K562 (cell line): ENCODE measurements at regions not wholly inside any gene's neighbourhood (a gene's known extent, or its start where the extent isn't known, plus 50 kb on each side); places are given as distances from the start of the nearest gene placed in this dataset.

ENCODE experiments used
- BCL6 ChIP-seq: fragments of 250-450 bp; sonication (Bioruptor Pico); IDR thresholded peaks from 2 replicates; pipeline ENCODE4 v1.4.0; 2020
- JUN ChIP-seq, 2 experiments: sonication (generic) in 1 of 2; formaldehyde crosslinking in 1 of 2; IDR thresholded peaks; 2 replicates each; pipeline versions ENCODE4 v1.6.1 to v1.8.0; 2012 to 2022; ENCODE audit warnings: borderline replicate concordance in 2 of 2, mild to moderate bottlenecking in 2 of 2, improper control_type of control experiment in 1 of 2, low read depth in 1 of 2, low read length in 1 of 2, missing genetic modification reagents in 1 of 2
- SIN3A ChIP-seq, 2 experiments: fragments of 150-350 bp in 1 of 2; IDR thresholded peaks; 2 replicates each; pipeline ENCODE4 v1.6.1; 2011 to 2016; ENCODE audit warnings: borderline replicate concordance in 2 of 2, low read depth in 2 of 2, low read length in 2 of 2, mild to moderate bottlenecking in 2 of 2, moderate library complexity in 2 of 2; ENCODE audit not compliant: control insufficient read depth in 1 of 2
- ZBTB5 ChIP-seq: fragments of 450-650 bp; IDR thresholded peaks from 2 replicates; pipeline ENCODE4 v1.6.1; 2017; ENCODE audit warnings: antibody characterized with exemption

- TF ChIP-seq ZBTB5 (no peak), JUN (IDR thresholded peaks at IDR 0.05; ENCODE audit: borderline replicate concordance, low read depth, low read length) (no peak), JUN (CRISPR knock-in tag; IDR thresholded peaks at IDR 0.05; ENCODE audit: borderline replicate concordance) (no peak), BCL6 (CRISPR knock-in tag) (no peak), SIN3A (IDR thresholded peaks at IDR 0.05; ENCODE audit: borderline replicate concordance in 2 of 2, control insufficient read depth in 1 of 2, low read depth in 2 of 2, low read length in 2 of 2) (no peak)
Observed at GRCh38 chr20:57055345-57055744, 211.1 kb downstream of the BMP7 start.
